ENCODE measurements at regions not wholly inside any gene's neighbourhood (a gene's known extent, or its start where the extent isn't known, plus 50 kb on each side); places are given as distances from the start of the nearest gene placed in this dataset.

GRCh38 chr18:39998317-39998716 lies 1956.7 kb upstream of the PIK3C3 start:
- DNase-seq (ENCODE audit: low read depth in 2 of 2) = no peak

GRCh38 chr18:39994498-39994897 lies 1960.5 kb upstream of the PIK3C3 start:
- DNase-seq (ENCODE audit: low read depth in 2 of 2) = no peak

- DNase-seq (ENCODE audit: low read depth in 2 of 2) = no peak
Measured at GRCh38 chr18:39991696-39992265, 1963.3 kb upstream of the PIK3C3 start.

- no peak for DNase-seq (ENCODE audit: low read depth in 2 of 2)
Measured at GRCh38 chr18:39990540-39990939, 1964.5 kb upstream of the PIK3C3 start.

- no peak for DNase-seq (ENCODE audit: low read depth in 2 of 2)
Measured at GRCh38 chr18:39976771-39977170, 1978.3 kb upstream of the PIK3C3 start.

- no peak for DNase-seq (ENCODE audit: low read depth in 2 of 2)
Measured at GRCh38 chr18:39972521-39972920, 1982.5 kb upstream of the PIK3C3 start.

GRCh38 chr18:39969803-39970494 lies 1985.1 kb upstream of the PIK3C3 start:
- no peak for DNase-seq (ENCODE audit: low read depth in 2 of 2)

- no peak for DNase-seq (ENCODE audit: low read depth in 2 of 2)
Measured at GRCh38 chr18:39966275-39966674, 1988.8 kb upstream of the PIK3C3 start.

GRCh38 chr18:39962546-39962945 lies 1992.5 kb upstream of the PIK3C3 start:
- no peak for DNase-seq (ENCODE audit: low read depth in 2 of 2)

GRCh38 chr18:39960550-39960949 lies 1994.5 kb upstream of the PIK3C3 start:
- DNase-seq (ENCODE audit: low read depth in 2 of 2) = no peak

- no peak for DNase-seq (ENCODE audit: low read depth in 2 of 2)
Measured at GRCh38 chr18:39959839-39960238, 1995.2 kb upstream of the PIK3C3 start.

- no peak for DNase-seq (ENCODE audit: low read depth in 2 of 2)
Measured at GRCh38 chr18:39958876-39959275, 1996.2 kb upstream of the PIK3C3 start.

GRCh38 chr18:39952816-39953215 lies 2002.2 kb upstream of the PIK3C3 start:
- no peak for DNase-seq (ENCODE audit: low read depth in 2 of 2)

- no peak for DNase-seq (ENCODE audit: low read depth in 2 of 2)
Measured at GRCh38 chr18:39951142-39951720, 2003.8 kb upstream of the PIK3C3 start.

GRCh38 chr18:39946623-39947061 lies 2008.4 kb upstream of the PIK3C3 start:
- no peak for DNase-seq (ENCODE audit: low read depth in 2 of 2)

GRCh38 chr18:39945076-39945475 lies 2010.0 kb upstream of the PIK3C3 start:
- no peak for DNase-seq (ENCODE audit: low read depth in 2 of 2)

- DNase-seq (ENCODE audit: low read depth in 2 of 2) = no peak
Measured at GRCh38 chr18:39942702-39943101, 2012.3 kb upstream of the PIK3C3 start.

GRCh38 chr18:39938676-39939608 lies 2016.1 kb upstream of the PIK3C3 start:
- no peak for DNase-seq (ENCODE audit: low read depth in 2 of 2)

- DNase-seq (ENCODE audit: low read depth in 2 of 2) = no peak
Measured at GRCh38 chr18:39935598-39935997, 2019.4 kb upstream of the PIK3C3 start.

GRCh38 chr18:39918847-39919246 lies 2036.2 kb upstream of the PIK3C3 start:
- DNase-seq (ENCODE audit: low read depth in 2 of 2) = no peak

GRCh38 chr18:39913672-39914366 lies 2041.2 kb upstream of the PIK3C3 start:
- DNase-seq (ENCODE audit: low read depth in 2 of 2) = no peak

- no peak for DNase-seq (ENCODE audit: low read depth in 2 of 2)
Measured at GRCh38 chr18:39911716-39912115, 2043.3 kb upstream of the PIK3C3 start.

All from stimulated activated CD4-positive, alpha-beta T cell treated with anti-CD3 and anti-CD28 coated beads, Interleukin-1b, Interleukin-23, amount 100 ng/mL, for 1 hour (primary cell).